ENCODE measurements at regions not wholly inside any gene's neighbourhood (a gene's known extent, or its start where the extent isn't known, plus 50 kb on each side); places are given as distances from the start of the nearest gene placed in this dataset.

DNA sequence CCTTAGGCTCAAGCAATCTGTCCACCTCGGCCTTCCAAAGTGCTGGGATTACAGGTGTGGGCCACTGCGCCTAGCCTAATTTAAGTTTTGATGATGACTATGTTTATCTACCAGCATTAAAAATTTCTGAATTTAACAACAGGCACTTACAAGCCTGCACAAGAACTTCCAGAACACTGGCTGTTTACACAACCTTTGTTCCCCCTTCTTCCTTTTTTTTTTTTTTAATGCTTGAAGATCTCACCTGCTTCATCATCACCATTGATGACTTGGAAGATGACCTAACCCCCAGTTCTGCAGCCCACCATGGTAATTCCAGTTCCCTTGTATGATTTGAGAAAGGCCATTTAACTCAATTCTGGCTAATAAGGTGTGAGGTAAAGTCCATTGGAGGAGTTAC is 70.4 kb downstream of the GJD2 start:
- Histone ChIP-seq H3K4me3 (ENCODE audit: low read depth in 2 of 2, low read length in 2 of 2) (no peak overlapping the region), H3K27ac (ENCODE audit: low read length) (no peak overlapping the region), H3K27me3 (ENCODE audit: control insufficient read depth, insufficient read depth, low read length) (no peaks in the 10 kb centered on the region), H3K36me3 (ENCODE audit: control insufficient read depth, insufficient read depth, low read length) (no peaks in the 10 kb centered on the region), H3K9me3 (ENCODE audit: control insufficient read depth, insufficient read depth, low read depth, low read length) (no peaks in the 10 kb centered on the region), H3K4me1 (ENCODE audit: control insufficient read depth, insufficient read depth, low read length) (no peaks in the 10 kb centered on the region)
- POLR2A ChIA-PET: no interaction called here
- in situ Hi-C loops (cut with HindIII; ENCODE audit: low pct_unique_long_range_greater_than_20kb, low sequenced_read_pairs): no loop called here
- TF ChIP-seq POLR2AphosphoS5 (IDR thresholded peaks at IDR 0.05; ENCODE audit: low read depth, low read length) (no peak), SIN3A (IDR thresholded peaks at IDR 0.05; ENCODE audit: borderline replicate concordance, insufficient read depth, low read depth, low read length) (no peak), TCF7L2 (IDR thresholded peaks at IDR 0.05; ENCODE audit: low read depth, low read length) (no peak), REST (IDR thresholded peaks at IDR 0.05; ENCODE audit: insufficient read depth in 1 of 2, low read depth in 2 of 2, low read length in 1 of 2) (no peak)
- TF ChIP-seq, protein P1, sequence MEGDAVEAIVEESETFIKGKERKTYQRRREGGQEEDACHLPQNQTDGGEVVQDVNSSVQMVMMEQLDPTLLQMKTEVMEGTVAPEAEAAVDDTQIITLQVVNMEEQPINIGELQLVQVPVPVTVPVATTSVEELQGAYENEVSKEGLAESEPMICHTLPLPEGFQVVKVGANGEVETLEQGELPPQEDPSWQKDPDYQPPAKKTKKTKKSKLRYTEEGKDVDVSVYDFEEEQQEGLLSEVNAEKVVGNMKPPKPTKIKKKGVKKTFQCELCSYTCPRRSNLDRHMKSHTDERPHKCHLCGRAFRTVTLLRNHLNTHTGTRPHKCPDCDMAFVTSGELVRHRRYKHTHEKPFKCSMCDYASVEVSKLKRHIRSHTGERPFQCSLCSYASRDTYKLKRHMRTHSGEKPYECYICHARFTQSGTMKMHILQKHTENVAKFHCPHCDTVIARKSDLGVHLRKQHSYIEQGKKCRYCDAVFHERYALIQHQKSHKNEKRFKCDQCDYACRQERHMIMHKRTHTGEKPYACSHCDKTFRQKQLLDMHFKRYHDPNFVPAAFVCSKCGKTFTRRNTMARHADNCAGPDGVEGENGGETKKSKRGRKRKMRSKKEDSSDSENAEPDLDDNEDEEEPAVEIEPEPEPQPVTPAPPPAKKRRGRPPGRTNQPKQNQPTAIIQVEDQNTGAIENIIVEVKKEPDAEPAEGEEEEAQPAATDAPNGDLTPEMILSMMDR (IDR thresholded peaks at IDR 0.05): no peak
- intact Hi-C loops (cut with micrococcal nuclease; ENCODE audit: unreplicated experiment): no loop called here
- no peak for ATAC-seq
- CTCF ChIA-PET: no interaction called here
- DNase-seq (ENCODE audit: low read depth, low spot score): no peak
- no TSS peak for BruUV-seq (replicated peaks)

GRCh38 chr15:34682674-34683073 is 72.1 kb downstream of the GJD2 start:
- ATAC-seq: no peak
- no peak for DNase-seq (ENCODE audit: low read depth, low spot score)
- in situ Hi-C loops (cut with HindIII; ENCODE audit: low pct_unique_long_range_greater_than_20kb, low sequenced_read_pairs): no loop called here
- ChIA-PET CTCF (no interaction called here), POLR2A (no interaction called here)
- intact Hi-C loops (cut with micrococcal nuclease; ENCODE audit: unreplicated experiment): no loop called here
- no peaks in the 10 kb centered on the region for H3K36me3 ChIP-seq (ENCODE audit: control insufficient read depth, insufficient read depth, low read length)
- no peaks in the 10 kb centered on the region for H3K4me1 ChIP-seq (ENCODE audit: control insufficient read depth, insufficient read depth, low read length)
- H3K27me3 ChIP-seq (ENCODE audit: control insufficient read depth, insufficient read depth, low read length): peaks cover under 1% of the 10 kb centered on the region; the same call in 1 of the 2 replicates
- TF ChIP-seq TCF7L2 (IDR thresholded peaks at IDR 0.05; ENCODE audit: low read depth, low read length) (no peak), REST (IDR thresholded peaks at IDR 0.05; ENCODE audit: insufficient read depth in 1 of 2, low read depth in 2 of 2, low read length in 1 of 2) (no peak), SIN3A (IDR thresholded peaks at IDR 0.05; ENCODE audit: borderline replicate concordance, insufficient read depth, low read depth, low read length) (no peak), POLR2AphosphoS5 (IDR thresholded peaks at IDR 0.05; ENCODE audit: low read depth, low read length) (no peak)
- TF ChIP-seq, protein P1 (IDR thresholded peaks at IDR 0.05): no peak
- no peak overlapping the region for H3K4me3 ChIP-seq (ENCODE audit: low read depth in 2 of 2, low read length in 2 of 2)
- H3K9me3 ChIP-seq (ENCODE audit: control insufficient read depth, insufficient read depth, low read depth, low read length): no peaks in the 10 kb centered on the region
- BruUV-seq (replicated peaks): no TSS peak
- no peak overlapping the region for H3K27ac ChIP-seq (ENCODE audit: low read length)
